ENCODE measurements at regions not wholly inside any gene's neighbourhood (a gene's known extent, or its start where the extent isn't known, plus 50 kb on each side); places are given as distances from the start of the nearest gene placed in this dataset.
"Not testable (repeated sequence)": the region's sequence is repeated elsewhere in the genome, so short reads cannot be mapped to it uniquely, and the experiment has no call there.

DNA sequence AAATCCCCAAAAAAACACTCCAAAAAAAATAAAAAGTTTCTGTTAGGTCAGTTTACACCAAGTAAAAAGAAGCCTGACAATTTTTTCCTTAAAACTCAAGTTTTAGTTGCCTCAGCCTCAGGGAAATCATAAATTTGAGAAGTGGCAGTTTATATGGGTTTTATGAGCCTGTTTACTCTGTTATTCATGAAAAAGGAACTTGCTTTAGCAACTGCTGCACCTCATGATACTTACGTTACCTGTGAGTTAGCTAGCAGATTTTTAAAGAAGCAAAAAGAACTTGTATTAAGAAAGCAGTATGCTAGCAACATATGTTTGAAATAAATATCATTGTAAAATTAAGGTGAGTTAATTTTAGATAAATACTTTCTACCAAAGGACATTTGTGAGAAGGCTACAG lies 1264.5 kb upstream of the PHF14 start:
- DNase-seq (ENCODE audit: low spot score): no peak

DNA sequence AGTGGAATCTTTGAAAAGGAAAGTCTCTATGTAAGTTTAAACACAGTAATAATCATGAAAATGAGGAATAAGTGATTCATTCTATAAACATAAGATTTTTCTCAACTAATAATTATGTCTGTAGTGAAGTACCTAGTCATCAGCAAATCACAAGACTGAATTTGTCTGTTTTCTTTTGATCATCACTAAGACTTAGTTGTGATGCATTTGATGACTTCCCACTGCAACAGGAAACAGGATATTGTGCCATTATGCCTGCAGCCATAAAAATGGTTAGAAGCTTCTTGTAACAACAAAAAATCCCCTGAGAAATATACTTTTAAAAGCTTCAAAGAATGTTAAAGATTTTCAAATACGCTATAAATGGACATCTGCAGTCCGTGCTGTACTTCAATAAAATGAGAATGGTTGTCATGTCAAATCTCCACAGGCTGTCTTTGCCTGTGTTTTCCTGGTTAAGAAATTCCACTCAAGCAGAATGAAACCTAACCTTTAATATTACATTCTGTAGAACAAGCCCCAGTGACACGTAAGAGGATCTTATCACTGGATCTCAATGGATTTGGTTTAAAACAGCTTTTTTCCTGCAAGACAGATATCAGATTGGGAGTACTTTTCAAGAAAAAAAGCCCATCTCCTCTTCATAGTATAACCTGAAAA lies 1262.3 kb upstream of the PHF14 start:
- DNase-seq (ENCODE audit: low spot score): no peak

DNA sequence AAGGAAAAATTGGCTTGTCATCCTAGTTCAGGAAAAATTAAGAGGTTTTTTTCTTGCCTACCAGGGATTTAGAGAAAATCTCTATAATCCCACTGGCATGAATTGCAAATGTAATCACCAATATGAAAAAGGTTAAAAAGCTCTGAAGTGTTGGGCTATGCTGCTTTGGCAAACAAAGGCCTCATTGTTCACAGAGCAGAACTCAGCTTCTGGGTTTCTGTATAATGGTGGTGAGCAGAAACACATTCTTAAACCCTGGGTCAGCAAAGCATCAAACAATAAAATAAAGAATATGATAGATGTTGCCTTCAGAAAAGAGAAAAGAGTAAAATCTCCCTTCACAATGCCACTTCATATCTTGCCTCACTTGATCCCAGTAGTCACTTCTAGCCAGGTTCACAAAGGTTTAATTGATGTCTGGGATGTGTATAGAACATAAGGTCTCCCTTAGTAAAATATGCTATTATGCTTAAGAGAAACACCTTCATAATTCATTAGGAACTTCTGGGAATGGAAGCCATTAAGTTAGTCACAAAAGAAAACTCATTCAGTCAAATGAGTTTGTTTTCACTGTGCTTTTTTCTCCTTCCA lies 1255.5 kb upstream of the PHF14 start:
- no peak for DNase-seq (ENCODE audit: low spot score)

DNA sequence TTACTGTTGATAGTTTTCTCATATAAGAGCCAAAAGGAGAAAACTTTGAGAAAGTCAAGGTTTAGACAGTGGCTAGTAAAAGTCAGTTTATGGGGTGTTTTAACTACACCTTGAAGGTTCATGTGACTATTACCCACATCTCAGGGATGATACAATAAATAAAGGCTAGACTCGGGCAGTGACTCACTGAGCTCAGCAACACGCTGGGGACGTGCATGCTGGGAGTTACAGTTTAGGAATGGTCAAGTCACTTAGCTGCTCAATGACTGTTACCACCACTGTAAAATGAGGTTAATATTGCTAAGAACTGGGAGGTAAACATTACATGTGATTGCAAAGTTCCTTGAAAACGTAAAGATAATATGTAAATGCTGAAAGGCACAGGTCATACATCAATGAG lies 1254.4 kb upstream of the PHF14 start:
- no peak for DNase-seq (ENCODE audit: low spot score)

DNA sequence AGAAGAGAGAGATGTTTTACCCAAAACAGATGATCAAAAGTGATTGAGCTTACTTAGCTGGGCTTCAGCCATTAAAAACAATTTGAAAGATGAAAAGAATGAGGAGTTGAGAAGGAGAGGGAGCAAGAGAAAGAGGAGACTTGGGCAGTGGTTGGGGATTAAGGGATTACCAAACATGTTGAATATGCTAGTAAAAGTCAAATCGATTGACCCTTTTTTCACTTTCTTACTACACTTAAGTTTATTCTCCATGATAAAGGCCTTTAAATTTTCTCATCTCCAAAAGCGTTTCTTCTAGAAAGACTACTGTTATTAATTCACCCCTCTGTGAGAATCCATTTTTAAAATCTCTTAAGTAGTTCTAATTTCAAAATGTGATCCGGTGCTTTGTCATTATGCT lies 1254.0 kb upstream of the PHF14 start:
- no peak for DNase-seq (ENCODE audit: low spot score)

DNA sequence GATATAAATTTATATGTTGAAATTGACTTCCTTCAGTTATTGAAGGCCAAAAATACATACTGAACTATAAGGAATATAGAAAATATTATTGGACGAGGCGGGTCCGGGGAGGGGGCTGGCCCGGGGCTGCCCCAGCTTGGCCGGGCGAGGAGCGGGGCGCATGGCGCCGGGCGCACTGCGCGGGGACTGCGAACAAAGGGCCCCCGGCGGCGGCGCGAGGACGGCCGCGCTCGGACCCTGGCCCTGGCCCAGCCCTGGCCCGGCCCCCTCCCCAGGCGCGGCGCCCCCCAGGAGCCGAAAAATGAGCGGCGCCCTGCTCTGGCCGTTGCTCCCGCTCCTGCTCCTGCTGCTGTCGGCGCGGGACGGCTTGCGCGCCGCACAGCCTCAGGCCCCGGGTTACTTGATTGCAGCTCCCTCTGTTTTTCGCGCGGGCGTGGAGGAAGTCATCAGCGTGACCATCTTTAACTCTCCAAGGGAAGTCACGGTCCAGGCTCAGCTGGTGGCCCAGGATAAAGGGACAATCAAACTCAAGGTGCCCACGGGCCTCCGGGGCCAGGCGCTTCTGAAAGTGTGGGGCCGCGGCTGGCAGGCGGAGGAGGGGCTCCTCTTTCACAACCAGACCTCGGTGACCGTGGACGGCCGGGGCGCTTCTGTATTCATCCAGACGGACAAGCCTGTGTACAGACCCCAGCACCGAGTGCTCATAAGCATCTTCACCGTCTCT lies 1247.6 kb upstream of the PHF14 start:
- DNase-seq (ENCODE audit: low spot score): not testable (repeated sequence)

DNA sequence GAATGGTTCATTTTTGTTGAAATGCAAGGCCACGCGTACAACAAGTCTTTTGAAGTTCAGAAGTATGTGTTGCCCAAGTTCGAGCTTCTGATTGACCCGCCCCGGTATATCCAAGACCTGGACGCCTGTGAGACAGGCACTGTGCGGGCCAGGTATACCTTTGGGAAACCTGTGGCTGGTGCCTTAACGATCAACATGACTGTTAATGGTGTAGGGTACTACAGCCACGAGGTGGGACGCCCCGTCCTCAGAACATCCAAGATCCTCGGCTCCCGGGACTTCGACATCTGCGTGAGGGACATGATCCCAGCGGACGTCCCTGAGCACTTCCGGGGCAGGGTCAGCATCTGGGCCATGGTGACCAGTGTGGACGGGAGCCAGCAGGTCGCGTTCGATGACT lies 1246.9 kb upstream of the PHF14 start:
- DNase-seq (ENCODE audit: low spot score): not testable (repeated sequence)

DNA sequence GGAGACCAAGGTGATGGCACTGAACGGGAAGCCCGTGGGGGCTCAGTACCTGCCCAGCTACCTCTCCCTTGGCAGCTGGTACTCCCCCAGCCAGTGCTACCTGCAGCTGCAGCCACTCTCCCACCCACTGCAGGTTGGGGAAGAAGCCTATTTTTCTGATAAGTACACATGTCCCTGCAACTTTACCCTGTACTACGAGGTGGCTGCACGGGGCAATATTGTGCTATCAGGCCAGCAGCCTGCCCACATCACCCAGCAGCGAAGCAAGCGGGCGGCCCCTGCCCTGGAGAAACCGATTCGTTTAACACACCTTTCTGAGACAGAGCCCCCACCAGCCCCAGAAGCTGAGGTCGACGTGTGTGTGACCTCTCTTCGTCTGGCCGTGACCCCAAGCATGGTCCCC lies 1246.2 kb upstream of the PHF14 start:
- not testable (repeated sequence) for DNase-seq (ENCODE audit: low spot score)

DNA sequence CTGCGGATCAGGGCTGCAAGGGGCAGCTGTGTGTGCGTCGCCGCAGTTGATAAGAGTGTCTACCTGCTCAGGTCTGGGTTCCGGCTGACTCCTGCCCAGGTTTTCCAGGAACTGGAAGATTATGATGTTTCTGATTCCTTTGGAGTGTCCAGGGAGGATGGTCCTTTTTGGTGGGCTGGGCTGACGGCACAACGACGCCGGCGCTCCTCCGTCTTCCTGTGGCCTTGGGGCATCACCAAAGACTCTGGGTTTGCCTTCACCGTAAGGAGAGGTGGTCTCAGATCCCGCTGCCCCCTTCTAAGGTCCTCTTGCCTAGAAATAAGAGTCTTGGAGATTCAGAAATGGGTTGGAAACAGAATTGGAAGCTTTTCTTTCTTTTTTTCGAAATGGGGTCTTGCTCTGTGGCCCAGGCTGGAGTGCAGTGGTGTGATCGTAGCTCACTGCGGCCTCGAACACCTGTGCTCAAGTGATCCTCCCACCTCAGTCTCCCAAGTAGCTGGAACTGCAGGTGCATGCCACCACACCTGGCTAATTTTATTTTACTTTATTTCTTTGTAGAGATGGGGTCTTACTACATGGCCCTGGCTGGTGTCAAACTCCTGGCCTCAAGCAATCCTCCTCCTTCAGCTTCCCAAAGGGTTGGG lies 1245.5 kb upstream of the PHF14 start:
- DNase-seq (ENCODE audit: low spot score): not testable (repeated sequence)

DNA sequence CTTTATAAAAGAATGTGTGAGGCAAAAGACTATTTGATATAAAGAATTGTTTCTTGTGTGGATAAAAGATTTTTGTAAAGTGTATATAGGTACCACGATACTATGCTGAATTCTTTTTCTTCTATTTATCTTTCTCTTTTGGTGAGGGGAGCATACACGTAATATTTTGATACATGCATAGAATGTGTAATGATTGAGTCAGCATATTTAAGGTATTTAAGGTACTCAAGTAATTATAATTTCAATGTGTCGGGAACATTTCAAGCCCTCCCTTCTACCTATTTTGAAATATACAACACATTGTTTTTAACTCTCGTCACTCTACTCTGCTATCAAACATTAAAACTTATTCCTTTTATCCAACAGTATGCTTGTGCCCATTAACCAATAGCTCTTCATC lies 1221.6 kb upstream of the PHF14 start:
- DNase-seq (ENCODE audit: low spot score): no peak

DNA sequence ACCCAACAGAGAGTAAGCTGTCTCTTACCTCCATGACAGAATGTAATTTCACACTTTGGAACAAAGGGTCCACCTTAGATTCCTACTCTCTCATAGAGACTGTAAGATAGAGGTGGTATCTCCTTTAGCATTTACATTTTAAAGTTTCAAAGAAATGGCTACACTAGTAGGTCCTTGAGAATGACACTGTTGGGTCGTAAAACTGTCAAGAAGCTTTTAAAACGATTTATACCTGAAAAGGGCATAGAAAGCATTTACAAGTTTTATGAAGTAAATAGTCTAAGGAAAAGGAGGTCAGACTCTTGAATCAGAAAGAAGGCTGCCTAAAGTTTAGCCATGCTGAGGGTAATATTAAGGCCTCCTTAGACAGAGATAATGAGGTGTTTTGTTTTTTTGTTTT lies 1212.4 kb upstream of the PHF14 start:
- DNase-seq (ENCODE audit: low spot score): no peak

DNA sequence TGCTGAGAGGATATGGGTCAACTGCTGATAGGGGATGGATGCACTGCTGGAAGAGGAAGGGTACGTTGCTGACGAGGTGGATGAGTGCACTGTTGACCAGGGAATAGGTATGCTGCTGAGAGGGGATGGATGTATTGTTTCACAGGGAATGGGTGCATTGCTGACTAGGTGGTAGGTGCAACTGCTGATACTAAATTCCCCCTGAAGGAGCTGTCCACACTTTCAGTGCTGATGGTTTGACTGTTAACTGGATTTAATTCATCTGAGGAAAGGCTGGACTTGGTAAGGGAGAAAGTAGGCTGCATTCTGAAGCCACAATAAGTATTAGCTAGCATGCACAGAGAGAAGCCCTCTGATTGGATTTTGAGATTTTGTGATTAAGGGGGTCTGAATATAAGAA lies 1196.8 kb upstream of the PHF14 start:
- no peak for DNase-seq (ENCODE audit: low spot score)

DNA sequence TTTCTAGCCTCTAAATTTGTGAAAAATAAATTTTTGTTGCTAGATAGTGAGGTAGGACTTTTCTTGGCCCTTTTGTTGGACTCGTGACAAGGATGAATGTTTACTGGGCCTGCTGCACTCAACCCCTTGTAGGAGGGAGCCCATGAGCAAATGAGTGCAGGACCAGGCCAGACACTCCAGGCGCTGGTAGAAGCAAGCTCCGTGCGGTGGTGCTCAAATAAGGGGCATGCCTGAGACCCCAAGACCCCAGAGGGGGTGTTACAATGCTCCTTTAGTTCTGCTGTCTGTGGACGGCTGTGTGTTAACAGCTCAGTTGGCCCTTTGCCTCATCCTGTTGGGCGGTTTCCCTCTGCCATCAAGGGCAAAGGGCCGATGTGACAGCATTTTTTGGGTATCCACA lies 1195.3 kb upstream of the PHF14 start:
- no peak for DNase-seq (ENCODE audit: low spot score)

DNA sequence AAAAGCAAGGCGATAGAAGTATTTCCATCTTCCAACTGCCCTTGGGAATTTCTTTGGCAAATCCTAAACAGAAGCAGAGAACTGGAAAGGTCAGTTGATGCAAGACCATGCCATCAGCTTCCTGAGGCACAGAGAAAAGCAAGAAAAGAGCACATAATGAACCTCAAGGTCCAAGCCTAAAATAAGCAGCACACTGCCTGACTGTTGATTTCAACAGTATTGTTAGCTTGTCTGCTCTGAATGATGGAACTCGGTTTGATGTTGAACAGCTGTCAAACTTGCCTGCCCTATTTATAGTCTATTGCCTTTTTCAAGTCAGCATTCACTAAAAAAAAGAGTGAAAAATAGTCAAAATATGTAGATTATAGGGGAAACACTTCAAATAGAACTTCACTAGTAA lies 1192.0 kb upstream of the PHF14 start:
- no peak for DNase-seq (ENCODE audit: low spot score)

DNA sequence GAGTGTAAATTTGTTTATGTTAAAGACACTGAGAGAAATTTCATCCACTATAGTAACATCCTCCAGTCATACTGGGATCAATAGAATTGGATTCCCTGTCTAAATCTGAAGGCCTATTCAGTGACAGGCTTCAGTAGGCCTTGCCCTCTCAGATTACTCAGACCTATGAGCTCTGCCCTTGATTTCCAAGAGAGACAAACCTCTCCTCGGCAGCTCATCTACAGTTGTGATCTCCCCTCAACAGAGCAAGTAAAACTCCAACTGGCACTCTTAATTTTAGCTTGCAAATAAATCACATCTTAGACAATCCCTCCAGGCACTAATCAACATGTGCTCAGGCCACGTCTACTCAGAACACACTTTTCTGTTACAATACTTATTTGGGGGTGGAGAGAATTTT lies 1191.4 kb upstream of the PHF14 start:
- no peak for DNase-seq (ENCODE audit: low spot score)

DNA sequence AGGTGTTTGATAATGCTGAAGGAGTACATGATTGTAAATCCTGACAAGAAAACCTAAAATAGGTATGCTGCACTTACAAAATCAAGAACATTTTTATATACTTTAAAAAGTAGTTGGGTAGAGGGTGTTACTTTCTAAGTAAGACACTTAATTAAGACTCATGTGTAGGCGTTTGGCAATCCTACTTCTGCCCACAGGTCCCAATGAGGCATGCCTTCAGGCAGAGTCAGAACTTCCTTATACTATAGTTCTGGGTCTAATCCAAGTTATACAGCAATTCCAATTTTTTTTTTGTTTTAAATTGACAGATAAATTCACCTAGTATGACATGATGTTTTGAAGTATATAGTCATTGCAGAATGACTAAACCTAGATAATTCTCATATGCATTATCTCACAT lies 1188.5 kb upstream of the PHF14 start:
- DNase-seq (ENCODE audit: low spot score): no peak

DNA sequence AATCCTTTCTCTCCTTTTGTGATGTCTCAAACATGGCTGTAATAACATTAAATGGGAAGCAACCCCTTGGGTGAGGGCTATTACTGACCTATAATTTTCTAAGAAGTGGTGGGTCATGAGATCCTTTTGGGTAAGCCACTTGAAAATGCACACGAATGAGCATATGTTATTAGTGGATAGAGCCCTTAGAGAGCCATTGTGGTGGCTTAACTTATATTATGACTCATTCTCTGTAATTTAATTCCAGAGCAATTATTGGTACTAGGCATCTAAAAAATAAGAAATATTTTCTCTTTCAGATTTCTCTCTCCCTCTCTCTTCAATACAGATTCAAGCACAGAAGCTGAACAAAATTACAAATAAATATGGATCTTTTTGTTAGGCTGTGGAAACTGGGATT lies 1177.4 kb upstream of the PHF14 start:
- DNase-seq (ENCODE audit: low spot score): no peak

DNA sequence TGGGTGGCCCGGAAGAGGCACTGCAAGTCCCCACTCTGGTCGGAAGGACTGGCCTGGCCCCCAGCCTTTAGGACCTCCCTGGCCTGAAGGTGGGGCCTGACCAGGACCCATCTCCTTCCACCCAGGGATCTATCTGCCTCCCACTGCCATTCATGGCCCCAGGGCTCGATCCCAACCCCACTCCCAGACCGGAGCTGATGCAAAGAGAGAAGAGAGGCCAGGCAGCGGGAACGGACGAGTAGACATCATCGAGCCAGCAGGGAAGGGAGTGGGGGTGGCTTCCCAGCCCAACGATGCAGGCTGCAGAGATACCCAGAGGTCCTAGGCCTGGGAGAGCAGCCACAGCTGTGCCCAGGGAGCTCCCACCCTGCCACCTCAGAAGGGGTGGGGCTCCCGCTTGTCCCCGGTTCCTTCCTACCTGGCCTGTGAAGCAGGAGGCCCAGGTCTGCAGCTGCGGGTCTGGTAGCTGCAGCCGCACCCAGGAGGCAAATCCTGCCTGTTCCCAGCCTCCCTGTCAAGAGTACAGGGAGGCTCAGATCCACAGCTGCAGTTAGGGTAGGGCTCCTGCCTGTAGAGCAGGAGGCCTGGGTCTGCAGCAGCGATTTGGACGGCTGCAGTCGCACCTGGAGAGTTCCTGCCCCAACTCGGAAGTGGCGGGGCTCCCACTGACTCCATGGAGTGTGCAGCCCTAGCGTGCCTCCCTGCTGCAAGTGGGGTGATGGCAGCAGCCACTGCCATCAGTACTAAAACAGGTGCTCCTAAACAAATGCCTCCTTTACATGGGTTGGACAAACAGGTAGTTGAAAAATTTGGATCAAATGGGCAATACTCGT lies 1151.0 kb upstream of the PHF14 start:
- DNase-seq (ENCODE audit: low spot score): no peak

DNA sequence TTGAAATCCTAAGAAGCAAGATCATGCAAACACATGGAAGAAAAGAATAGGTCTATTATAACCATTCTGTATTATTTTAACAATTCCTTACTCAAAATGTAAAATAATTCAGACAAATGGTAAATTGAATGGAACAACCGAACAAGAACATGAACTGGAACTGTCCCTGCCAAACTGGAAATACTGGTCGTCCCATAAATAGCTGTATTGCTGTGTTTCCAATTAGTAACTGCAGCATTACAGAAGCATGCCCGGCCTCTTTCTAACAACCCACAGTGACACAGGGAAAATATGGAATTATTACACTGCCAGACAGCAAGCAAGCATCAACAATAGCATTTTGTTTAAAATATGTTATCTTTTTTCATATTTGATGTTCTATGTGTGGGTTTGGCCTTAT lies 1138.5 kb upstream of the PHF14 start:
- no peak for DNase-seq (ENCODE audit: low spot score)

DNA sequence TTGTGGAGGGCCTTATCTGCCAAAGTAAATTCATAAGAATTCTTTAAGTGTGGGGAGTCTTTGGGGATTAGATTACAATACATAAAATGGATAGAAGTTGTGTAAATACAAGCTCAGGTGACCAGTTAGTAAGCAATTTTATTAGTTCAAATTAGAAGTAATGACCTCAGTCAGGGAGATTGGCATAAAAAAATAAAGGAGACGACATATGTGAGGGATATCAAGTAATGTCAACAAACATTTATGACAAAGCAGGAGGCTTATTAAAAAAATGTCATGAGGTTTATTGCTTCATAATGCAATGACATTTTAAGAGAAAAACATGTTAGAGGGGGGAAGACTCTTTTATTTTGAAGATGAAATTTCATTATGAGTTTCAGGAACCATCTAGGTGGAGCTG lies 1137.0 kb upstream of the PHF14 start:
- no peak for DNase-seq (ENCODE audit: low spot score)

DNA sequence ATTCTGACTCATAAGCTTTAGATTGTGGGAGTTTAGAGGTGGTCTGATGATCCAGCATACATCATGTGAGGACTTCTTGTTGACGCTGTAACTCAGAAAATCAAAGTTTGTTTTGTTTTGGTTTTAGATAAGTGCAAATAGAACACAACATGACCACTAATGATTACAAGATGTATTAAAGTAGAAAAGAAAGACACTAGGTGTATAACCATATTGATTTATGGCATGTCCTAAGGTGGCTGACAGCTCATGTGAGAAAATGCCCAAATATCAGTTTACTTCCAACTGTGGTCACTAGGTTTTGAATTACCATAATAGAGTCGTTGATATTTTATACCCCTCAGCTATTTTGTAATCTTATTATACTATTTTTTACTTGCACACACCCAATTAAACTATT lies 1131.4 kb upstream of the PHF14 start:
- no peak for DNase-seq (ENCODE audit: low spot score)

DNA sequence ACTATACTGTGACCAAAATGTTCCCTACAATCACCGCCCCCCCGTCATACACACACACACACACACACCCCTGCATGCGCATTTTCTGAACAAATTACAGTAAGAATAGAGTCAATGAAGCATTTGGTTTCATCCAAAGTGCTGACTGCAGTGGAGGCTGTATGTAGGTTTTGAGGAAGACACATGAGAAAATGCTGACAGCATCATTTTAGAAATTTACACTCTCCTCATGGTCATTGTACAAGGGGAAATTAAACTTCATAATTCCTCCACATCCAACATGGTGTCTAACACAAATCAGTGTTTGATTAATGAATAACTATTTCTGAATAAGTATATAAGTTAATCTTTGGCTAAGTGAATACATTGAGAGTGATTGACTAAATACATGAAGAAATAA lies 1126.8 kb upstream of the PHF14 start:
- DNase-seq (ENCODE audit: low spot score): no peak

All from AG20443 (cell line).